Effector CD4-positive, alpha-beta T cell (primary cell): ENCODE measurements at regions not wholly inside any gene's neighbourhood (a gene's known extent, or its start where the extent isn't known, plus 50 kb on each side); places are given as distances from the start of the nearest gene placed in this dataset.
"Not testable (repeated sequence)": the region's sequence is repeated elsewhere in the genome, so short reads cannot be mapped to it uniquely, and the experiment has no call there.

Experiments
- DNase-seq: peaks from one replicate; pipeline ENCODE4 v3.0.0-alpha.2; 2020

- DNase-seq = no peak
These were observed 205.8 kb upstream of the RAI14 start for GRCh38 chr5:34450338-34450737.

- no peak for DNase-seq
These were observed 203.8 kb upstream of the RAI14 start for GRCh38 chr5:34452170-34452828.

DNA sequence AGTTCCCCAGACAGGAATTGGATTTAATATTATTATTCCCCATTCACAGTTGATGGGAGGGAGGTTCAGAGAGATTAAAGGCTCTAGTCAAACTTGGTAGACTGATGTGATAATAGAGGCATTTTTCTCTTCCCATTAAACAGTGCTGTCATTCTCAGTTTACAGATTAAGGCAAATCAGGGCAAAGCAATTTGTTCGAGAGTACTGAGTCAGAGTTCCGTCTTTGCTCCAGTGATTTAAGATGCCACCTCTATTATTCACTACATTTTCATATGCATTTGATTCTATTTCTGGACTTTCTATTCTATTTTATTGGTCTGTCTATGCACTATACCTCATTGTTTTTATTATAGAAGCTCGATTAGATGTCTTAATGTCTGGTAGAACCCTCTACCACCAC is 201.0 kb upstream of the RAI14 start:
- DNase-seq = no peak

GRCh38 chr5:34459908-34460307 is 196.2 kb upstream of the RAI14 start:
- DNase-seq = no peak

- DNase-seq = no peak
These were observed 195.6 kb upstream of the RAI14 start for GRCh38 chr5:34460496-34460895.

DNA sequence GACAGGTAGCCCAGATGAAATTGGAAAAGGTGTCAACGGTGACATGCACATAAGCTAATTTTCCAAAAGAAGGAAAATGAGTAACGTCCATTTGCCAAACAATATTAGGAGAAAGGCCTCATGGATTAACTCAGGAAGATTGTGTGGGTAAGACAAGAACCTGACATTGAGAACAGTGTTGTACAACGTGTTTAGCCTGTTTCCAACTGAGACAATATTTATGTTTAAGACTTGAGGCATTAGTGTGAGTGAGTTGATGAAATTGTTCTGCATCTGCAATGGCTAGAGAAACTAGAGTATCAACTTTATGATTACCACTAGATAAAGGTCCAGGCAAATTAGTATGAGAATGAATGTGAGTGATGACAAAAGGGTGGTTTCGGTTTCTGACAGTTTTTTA is 191.3 kb upstream of the RAI14 start:
- no peak for DNase-seq

- not testable (repeated sequence) for DNase-seq
These were observed 190.8 kb upstream of the RAI14 start for GRCh38 chr5:34465301-34465700.

DNA sequence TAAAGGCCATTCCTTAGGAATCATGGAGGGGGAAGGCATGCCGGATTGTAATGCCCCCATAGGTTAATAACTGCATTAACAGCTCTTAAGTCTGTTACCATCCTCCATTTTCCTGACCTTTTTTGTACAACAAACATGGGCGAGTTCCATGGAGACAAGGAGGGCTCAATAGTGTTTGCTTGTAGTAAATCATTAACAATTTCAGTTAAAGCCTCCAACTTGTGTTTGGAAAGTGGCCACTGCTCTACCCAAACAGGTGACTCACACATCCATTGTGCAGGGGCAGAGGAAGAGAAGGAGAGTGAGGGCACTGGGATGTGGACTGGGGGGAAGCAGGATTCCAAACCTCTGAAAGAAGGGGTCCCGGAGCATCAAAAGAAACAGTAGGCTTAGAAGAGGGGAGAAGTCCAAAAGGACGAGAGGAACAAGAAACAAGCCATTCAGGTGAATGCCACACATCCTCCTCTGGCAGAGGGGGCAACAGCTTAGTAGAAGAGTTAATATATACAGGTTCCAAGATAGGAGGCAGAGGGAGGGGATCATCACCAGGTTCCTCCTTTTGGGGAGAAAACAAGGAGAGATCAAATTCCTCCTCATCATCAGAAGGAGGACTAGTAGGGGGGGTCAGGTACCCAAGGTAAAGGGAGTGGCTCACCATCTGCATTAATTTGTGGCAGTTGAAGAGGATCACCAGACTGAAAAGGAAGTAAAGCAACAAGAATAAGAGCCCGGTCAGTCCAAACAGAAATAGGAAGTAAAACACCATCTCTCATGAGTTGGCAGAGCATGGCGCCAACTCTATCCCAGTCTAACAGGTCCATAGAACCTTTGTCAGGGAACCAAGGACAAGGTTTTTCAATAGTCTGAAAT is 189.4 kb upstream of the RAI14 start:
- DNase-seq = not testable (repeated sequence)

GRCh38 chr5:34467436-34467835 is 188.7 kb upstream of the RAI14 start:
- no peak for DNase-seq

GRCh38 chr5:34467984-34468383 is 188.1 kb upstream of the RAI14 start:
- not testable (repeated sequence) for DNase-seq

GRCh38 chr5:34469971-34470370 is 186.2 kb upstream of the RAI14 start:
- no peak for DNase-seq

DNA sequence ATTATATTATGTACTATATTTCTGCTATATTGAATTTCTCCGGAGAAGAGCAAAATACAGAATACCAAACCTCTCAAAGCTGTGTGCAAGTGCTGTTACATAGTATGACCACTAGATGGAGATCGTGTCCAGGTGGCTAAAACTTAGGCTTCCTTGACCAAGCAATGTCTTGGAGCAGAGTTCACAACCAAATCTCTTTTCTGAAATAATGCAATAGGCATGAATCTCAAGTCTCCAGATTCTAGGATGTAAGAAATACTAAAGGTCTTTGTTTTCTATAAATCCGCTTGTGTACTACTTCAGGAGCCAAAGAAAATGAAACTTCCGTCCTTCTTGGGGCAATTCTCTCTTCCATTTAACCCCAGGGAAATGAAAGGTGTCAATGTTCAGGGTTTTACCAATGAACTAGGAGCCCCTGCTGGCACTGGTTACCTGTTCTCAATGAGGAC is 181.5 kb upstream of the RAI14 start:
- no peak for DNase-seq

GRCh38 chr5:34475249-34475966 is 180.7 kb upstream of the RAI14 start:
- DNase-seq = no peak

- DNase-seq = no peak
These were observed 179.1 kb upstream of the RAI14 start for GRCh38 chr5:34476941-34477565.

DNA sequence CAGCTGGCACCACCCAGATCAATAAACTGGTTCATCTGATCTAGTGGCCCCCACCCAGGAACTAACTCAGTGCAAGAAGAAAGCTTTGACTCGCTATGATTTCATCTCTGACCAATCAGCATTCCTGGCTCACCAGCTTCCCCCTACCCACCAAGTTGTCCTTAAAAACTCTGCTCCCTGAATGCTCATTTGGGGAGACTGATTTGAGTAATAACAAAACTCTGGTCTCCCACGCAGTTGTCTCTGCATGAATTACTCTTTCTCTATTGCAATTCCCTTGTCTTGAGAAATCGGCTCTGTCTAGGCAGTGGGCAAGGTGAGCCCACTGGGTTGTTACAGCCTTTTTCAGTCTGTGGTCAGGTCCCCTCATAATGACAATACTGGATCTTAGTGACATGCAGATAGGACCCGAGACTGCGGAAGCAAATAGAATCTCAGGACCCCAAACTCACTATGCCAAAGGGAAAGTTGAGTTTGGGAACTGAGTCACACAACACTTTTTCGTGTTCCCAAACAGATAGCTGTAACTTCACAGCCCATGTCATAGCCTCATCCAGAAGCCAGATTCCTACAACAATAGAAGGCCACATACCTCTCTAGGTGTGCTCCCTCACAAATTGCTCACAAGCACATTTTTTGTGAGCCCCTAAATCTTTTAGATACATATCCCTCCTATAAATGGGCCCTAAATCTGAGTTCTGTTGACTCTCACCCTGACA is 175.2 kb upstream of the RAI14 start:
- no peak for DNase-seq

- DNase-seq = no peak
These were observed 172.6 kb upstream of the RAI14 start for GRCh38 chr5:34483442-34484033.

DNA sequence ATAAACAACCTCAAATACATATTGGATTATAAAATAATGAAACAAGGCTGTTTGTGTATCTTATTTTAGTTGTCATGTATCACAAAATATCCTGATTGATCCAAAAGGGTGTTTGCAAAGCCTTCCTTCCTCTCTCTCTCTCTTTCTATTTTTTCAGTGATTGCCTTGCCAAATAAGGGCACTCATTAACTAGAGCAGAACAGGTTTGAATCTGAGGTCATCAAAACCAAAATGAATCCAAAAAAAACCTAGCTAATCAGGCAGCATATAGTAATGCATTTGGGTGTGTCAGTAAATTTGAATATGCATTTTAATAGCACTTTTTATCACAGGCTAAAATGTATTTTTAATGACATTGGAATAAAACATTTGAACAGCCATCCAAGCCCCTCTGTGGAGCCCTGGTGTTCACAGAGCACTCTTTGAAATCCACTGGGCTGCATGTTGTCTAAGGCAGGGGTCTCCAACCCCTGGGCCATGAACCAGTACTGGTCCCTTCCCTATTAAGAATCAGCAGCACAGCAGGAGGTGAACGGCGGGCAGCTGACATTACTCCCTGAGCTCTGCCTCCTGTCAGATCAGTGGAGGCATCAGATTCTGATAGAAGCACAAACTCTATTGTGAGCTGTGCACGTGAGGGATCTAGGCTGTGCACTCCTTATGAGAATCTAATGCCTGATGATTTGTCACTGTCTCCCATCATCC is 171.8 kb upstream of the RAI14 start:
- no peak for DNase-seq

GRCh38 chr5:34485768-34486030 is 170.4 kb upstream of the RAI14 start:
- DNase-seq = no peak

- peak; percentile 44 for DNase-seq
These were observed 169.8 kb upstream of the RAI14 start for GRCh38 chr5:34486160-34486848.

- DNase-seq = no peak
These were observed 169.3 kb upstream of the RAI14 start for GRCh38 chr5:34486849-34487158.
